ENCODE measurements at regions not wholly inside any gene's neighbourhood (a gene's known extent, or its start where the extent isn't known, plus 50 kb on each side); places are given as distances from the start of the nearest gene placed in this dataset.

DNA sequence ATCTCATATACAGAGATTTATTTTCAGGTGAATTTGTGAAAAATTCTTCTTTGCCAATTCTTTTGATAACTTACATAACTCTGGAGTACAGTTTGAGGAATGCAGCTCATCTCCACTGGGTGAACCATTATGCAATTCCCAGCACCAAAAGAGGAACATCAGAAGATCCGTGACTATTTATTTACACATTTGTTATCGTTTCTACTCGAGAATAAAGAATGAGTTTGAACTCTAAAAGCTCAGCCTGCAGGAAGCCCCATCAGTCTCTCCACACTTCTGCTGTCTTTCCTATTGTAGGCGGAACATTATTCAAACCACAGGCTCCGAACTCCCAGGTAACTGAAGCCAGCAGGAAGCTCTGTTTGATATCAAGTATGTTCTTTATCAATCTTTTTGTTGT is 95.9 kb upstream of the IFNGR1 start:
- TF ChIP-seq, protein P1, sequence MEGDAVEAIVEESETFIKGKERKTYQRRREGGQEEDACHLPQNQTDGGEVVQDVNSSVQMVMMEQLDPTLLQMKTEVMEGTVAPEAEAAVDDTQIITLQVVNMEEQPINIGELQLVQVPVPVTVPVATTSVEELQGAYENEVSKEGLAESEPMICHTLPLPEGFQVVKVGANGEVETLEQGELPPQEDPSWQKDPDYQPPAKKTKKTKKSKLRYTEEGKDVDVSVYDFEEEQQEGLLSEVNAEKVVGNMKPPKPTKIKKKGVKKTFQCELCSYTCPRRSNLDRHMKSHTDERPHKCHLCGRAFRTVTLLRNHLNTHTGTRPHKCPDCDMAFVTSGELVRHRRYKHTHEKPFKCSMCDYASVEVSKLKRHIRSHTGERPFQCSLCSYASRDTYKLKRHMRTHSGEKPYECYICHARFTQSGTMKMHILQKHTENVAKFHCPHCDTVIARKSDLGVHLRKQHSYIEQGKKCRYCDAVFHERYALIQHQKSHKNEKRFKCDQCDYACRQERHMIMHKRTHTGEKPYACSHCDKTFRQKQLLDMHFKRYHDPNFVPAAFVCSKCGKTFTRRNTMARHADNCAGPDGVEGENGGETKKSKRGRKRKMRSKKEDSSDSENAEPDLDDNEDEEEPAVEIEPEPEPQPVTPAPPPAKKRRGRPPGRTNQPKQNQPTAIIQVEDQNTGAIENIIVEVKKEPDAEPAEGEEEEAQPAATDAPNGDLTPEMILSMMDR (IDR thresholded peaks at IDR 0.05; ENCODE audit: insufficient read depth, low read depth, low read length, missing control alignments) = no peak
- DNase-seq (ENCODE audit: low read depth) = no peak
- no peak overlapping the region for H3K4me3 ChIP-seq (ENCODE audit: low read length)

DNA sequence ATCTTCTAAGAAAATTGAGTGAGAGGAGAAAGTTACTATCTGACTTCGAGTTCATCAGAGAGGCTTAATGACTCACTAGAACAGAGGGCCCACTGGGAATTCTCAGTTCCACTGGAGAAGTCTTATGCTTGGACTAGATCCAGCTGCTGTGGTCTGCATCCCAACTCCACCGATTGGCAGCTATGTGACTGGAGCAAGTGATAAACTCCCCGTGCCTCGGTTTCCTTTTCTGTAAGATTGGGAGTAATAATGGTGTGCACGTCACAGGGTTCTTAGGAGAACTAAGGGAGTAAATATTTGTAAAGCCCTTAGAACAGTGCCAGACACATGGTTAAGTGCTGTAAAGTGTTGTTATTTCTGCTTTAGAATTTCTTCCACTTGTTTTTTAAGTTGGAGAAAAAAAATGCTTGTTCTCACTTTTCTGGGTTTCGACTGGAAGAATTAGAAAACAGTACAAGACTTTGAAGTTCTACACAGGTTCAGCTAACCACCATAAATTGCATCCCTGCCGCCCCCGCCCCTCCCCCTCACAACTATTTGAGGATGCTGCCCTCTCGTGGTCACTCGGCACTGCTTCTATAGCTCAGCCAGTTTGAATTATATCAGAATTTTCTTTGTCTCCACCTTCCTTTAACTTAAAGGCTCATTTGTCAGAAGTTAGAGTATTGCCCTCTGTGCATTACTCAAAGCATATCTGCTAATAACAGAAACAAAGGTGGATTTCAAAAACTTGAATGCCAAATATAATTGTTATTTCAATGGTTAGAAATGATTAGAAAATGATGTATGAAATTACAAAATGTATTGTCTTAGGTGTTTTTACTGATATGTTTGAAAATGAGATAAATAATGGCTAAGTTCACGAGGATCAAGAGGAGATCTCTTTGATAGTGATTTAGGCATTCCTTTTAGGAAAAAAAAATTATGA is 95.0 kb upstream of the IFNGR1 start:
- DNase-seq (ENCODE audit: low read depth) = peak; percentile 70
- no peak overlapping the region for H3K4me3 ChIP-seq (ENCODE audit: low read length)
- TF ChIP-seq, protein P1 (IDR thresholded peaks at IDR 0.05; ENCODE audit: insufficient read depth, low read depth, low read length, missing control alignments) = peak; percentile 82

DNA sequence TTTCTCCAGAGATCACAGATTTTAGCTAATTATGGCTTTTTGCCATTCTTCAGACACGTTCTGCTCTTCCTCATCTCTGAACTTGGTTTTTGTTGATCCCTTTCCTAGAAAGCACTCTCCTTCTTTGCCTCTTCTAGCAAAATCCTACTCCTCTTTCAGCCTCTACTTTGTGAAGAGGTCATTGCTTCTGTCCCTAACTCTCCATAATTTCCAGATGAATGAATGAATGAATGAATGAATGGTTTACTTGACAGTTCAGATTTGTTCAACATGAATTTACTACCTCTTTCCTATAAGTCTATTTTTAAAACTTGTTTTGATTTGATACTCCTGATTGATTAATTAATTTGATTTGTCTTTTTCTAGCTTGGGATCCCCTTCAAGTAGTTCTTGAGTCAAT is 94.0 kb upstream of the IFNGR1 start:
- H3K4me3 ChIP-seq (ENCODE audit: low read length) = no peak overlapping the region
- TF ChIP-seq, protein P1 (IDR thresholded peaks at IDR 0.05; ENCODE audit: insufficient read depth, low read depth, low read length, missing control alignments) = no peak
- no peak for DNase-seq (ENCODE audit: low read depth)

DNA sequence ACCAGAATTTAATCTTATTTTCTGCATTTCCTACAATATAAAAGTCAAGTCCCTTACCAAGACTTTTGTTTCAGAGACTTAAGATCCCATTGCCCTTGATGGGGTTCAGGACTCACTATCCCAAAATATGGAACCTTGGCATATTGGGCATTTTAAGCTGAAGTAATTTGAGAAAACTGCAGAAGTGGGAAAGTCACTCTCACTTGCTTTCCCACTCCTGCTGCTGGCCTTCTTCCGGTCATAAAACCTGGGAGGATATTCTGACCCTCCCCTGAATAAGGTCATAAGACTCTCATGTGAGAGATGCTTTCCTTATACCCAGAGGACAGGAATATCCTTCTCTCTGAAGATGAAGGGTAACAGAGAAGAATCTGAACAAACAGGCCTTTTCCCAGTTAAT is 92.8 kb upstream of the IFNGR1 start:
- no peak overlapping the region for H3K4me3 ChIP-seq (ENCODE audit: low read length)
- TF ChIP-seq, protein P1 (IDR thresholded peaks at IDR 0.05; ENCODE audit: insufficient read depth, low read depth, low read length, missing control alignments) = no peak
- no peak for DNase-seq (ENCODE audit: low read depth)

DNA sequence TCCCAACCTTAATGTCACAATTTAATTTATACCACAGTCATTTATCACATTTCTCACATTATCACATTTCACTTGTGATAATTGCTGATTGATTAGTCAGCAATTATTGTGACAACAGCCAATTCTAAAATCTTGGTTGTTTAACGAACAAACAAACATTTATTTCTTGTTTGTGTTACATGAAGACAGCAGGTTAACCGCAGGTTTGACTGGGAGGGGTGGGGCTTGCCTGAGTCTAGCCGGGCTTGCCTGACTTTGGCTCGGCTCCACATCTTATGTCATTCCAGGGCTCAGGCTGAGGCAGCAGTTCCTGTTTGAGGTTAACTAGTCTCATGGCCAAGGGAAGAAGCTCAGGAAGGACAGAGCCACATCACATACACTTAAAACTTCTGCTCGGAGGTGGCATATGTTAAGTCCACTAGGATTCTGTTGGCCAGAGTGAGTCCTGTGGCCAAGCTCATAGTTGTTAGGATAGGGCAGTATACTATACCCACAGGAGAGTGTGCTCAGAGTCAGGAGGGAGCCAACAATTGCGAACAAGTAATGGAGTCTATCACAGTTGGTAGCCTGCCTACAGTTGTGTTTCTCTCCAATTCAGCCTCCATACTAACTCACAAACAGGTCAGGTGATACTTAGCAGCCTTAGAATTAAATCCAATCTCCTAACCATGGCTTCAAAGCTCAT is 90.0 kb upstream of the IFNGR1 start:
- peak; percentile 95 for DNase-seq (ENCODE audit: low read depth)
- TF ChIP-seq, protein P1 (IDR thresholded peaks at IDR 0.05; ENCODE audit: insufficient read depth, low read depth, low read length, missing control alignments) = no peak
- H3K4me3 ChIP-seq (ENCODE audit: low read length) = no peak overlapping the region

DNA sequence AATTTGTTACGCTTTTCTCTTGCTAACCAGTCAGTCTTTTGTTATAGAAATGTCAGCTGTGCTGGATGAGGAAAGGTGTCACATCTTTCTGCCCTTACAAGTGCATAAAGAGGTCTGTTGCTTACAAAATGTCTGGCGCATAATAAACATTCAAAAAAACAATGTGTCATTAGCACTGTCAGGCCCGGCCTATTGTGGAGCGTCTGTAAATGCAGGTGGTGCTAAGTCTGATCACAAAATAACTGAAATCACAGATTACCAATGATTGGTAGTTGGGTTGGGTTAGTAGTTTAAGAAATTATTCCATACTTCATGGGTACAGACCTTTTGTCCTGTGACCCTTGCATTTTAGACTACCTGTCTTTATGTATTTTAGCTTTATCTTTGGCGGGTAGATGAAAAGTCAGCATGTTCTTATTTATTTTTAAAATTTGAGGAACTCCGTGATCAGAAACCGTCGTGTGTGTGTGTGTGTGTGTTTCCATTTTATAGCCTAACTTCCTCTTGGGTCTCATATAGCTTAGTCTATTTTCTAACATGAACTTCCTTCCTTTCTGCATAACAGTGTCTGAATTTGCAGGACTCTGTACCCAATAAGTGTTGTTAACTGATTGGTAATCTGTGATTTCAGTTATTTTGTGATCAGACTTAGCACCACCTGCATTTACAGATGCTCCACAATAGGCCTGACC is 88.1 kb upstream of the IFNGR1 start:
- no peak for DNase-seq (ENCODE audit: low read depth)
- TF ChIP-seq, protein P1 (IDR thresholded peaks at IDR 0.05; ENCODE audit: insufficient read depth, low read depth, low read length, missing control alignments) = no peak
- H3K4me3 ChIP-seq (ENCODE audit: low read length) = no peak overlapping the region
